ENCODE measurements at regions not wholly inside any gene's neighbourhood (a gene's known extent, or its start where the extent isn't known, plus 50 kb on each side); places are given as distances from the start of the nearest gene placed in this dataset.

GRCh38 chr18:44241020-44241419 is 439.7 kb upstream of the SETBP1 start:
- Histone ChIP-seq H4K91ac (ENCODE audit: low read depth, low read length, poor library complexity) (no peak overlapping the region), H3K4me1 (ENCODE audit: control insufficient read depth in 2 of 2, insufficient read depth in 1 of 2, low read depth in 1 of 2, low read length in 2 of 2) (no peaks in the 10 kb centered on the region)

GRCh38 chr18:44245019-44245418 is 435.7 kb upstream of the SETBP1 start:
- no peak overlapping the region for H3K4me3 ChIP-seq (ENCODE audit: low read length in 2 of 2)
- no peak overlapping the region for H2AK5ac ChIP-seq (ENCODE audit: low read depth, low read length)
- no peak overlapping the region for H3K4me2 ChIP-seq (ENCODE audit: insufficient read depth, low read length, poor library complexity, severe bottlenecking)
- no peak for DNase-seq (ENCODE audit: low spot score)
- no peak overlapping the region for H3K14ac ChIP-seq (ENCODE audit: low read length)
- H3K18ac ChIP-seq (ENCODE audit: low read length), result no peak overlapping the region
- no peak overlapping the region for H3K9ac ChIP-seq (ENCODE audit: low read depth, low read length, poor library complexity)
- no peaks in the 10 kb centered on the region for H3K9me3 ChIP-seq (replicated peaks in 1 of 2; ENCODE audit: control insufficient read depth in 2 of 2, insufficient read depth in 1 of 2, low read depth in 1 of 2, low read length in 2 of 2)
- no peak overlapping the region for H4K8ac ChIP-seq (ENCODE audit: low read depth, low read length)
- H2BK5ac ChIP-seq (ENCODE audit: low read length), result no peak overlapping the region
- H4K91ac ChIP-seq (ENCODE audit: low read depth, low read length, poor library complexity), result no peak overlapping the region
- WGBS, 2 donors (ENCODE audit: extremely low coverage in 2 of 2, insufficient read length in 2 of 2, insufficient replicate concordance in 1 of 2), result no CpG with 5 or more reads among the region's 3 CpGs
- no peak overlapping the region for H3K4ac ChIP-seq (ENCODE audit: low read length)
- peaks cover 0 to 3% of the 10 kb centered on the region in 2 donors for H3K4me1 ChIP-seq (ENCODE audit: control insufficient read depth in 2 of 2, insufficient read depth in 1 of 2, low read depth in 1 of 2, low read length in 2 of 2)
- H3K23ac ChIP-seq (ENCODE audit: low read depth, low read length, poor library complexity), result no peak overlapping the region
- H3K79me1 ChIP-seq (ENCODE audit: low read depth, low read length), result no peaks in the 10 kb centered on the region
- no peak overlapping the region for H2BK12ac ChIP-seq (ENCODE audit: low read length)
- H3K36me3 ChIP-seq (replicated peaks in 1 of 2; ENCODE audit: control insufficient read depth in 2 of 2, insufficient read depth in 2 of 2, low read length in 2 of 2), result no peaks in the 10 kb centered on the region
- no peak overlapping the region for H2BK15ac ChIP-seq (ENCODE audit: low read length)
- H2BK120ac ChIP-seq (ENCODE audit: low read depth, low read length), result no peak overlapping the region
- H3K27ac ChIP-seq (replicated peaks; ENCODE audit: low read length), result no peak overlapping the region
- no peaks in the 10 kb centered on the region for H3K27me3 ChIP-seq (ENCODE audit: control insufficient read depth in 3 of 3, insufficient read depth in 3 of 3, low read depth in 1 of 3, low read length in 3 of 3)
- no peak overlapping the region for H2AFZ ChIP-seq (ENCODE audit: low read length)

More at GRCh38 chr18:44241020-44241419, 439.7 kb upstream of the SETBP1 start:
- no peaks in the 10 kb centered on the region for H3K9me3 ChIP-seq (replicated peaks in 1 of 2; ENCODE audit: control insufficient read depth in 2 of 2, insufficient read depth in 1 of 2, low read depth in 1 of 2, low read length in 2 of 2)
- H3K36me3 ChIP-seq (replicated peaks in 1 of 2; ENCODE audit: control insufficient read depth in 2 of 2, insufficient read depth in 2 of 2, low read length in 2 of 2), result no peaks in the 10 kb centered on the region
- no peak overlapping the region for H3K4me2 ChIP-seq (ENCODE audit: insufficient read depth, low read length, poor library complexity, severe bottlenecking)
- no peak overlapping the region for H3K9ac ChIP-seq (ENCODE audit: low read depth, low read length, poor library complexity)
- no peak overlapping the region for H3K27ac ChIP-seq (replicated peaks; ENCODE audit: low read length)
- H3K4ac ChIP-seq (ENCODE audit: low read length), result no peak overlapping the region
- H3K4me3 ChIP-seq (ENCODE audit: low read length in 2 of 2), result no peak overlapping the region
- H3K27me3 ChIP-seq (ENCODE audit: control insufficient read depth in 3 of 3, insufficient read depth in 3 of 3, low read depth in 1 of 3, low read length in 3 of 3), result no peaks in the 10 kb centered on the region
- no peak overlapping the region for H2BK120ac ChIP-seq (ENCODE audit: low read depth, low read length)
- H4K8ac ChIP-seq (ENCODE audit: low read depth, low read length), result no peak overlapping the region
- H3K14ac ChIP-seq (ENCODE audit: low read length), result no peak overlapping the region
- no peak overlapping the region for H3K18ac ChIP-seq (ENCODE audit: low read length)
- no peak overlapping the region for H3K23ac ChIP-seq (ENCODE audit: low read depth, low read length, poor library complexity)
- peak overlapping the region; percentile 38 for H2AFZ ChIP-seq (ENCODE audit: low read length)
- H3K79me1 ChIP-seq (ENCODE audit: low read depth, low read length), result no peaks in the 10 kb centered on the region
- no peak overlapping the region for H2BK5ac ChIP-seq (ENCODE audit: low read length)
- H2BK12ac ChIP-seq (ENCODE audit: low read length), result no peak overlapping the region
- no peak overlapping the region for H2BK15ac ChIP-seq (ENCODE audit: low read length)
- WGBS, 2 donors (ENCODE audit: extremely low coverage in 2 of 2, insufficient read length in 2 of 2, insufficient replicate concordance in 1 of 2), result no CpG with 5 or more reads among the region's 5 CpGs
- H2AK5ac ChIP-seq (ENCODE audit: low read depth, low read length), result no peak overlapping the region
- DNase-seq (ENCODE audit: low spot score), result no peak

GRCh38 chr18:44246001-44246400 is 434.7 kb upstream of the SETBP1 start:
- Histone ChIP-seq H2AFZ (ENCODE audit: low read length) (no peak overlapping the region), H3K36me3 (replicated peaks in 1 of 2; ENCODE audit: control insufficient read depth in 2 of 2, insufficient read depth in 2 of 2, low read length in 2 of 2) (no peaks in the 10 kb centered on the region)
- DNase-seq (ENCODE audit: low spot score), result no peak

DNA sequence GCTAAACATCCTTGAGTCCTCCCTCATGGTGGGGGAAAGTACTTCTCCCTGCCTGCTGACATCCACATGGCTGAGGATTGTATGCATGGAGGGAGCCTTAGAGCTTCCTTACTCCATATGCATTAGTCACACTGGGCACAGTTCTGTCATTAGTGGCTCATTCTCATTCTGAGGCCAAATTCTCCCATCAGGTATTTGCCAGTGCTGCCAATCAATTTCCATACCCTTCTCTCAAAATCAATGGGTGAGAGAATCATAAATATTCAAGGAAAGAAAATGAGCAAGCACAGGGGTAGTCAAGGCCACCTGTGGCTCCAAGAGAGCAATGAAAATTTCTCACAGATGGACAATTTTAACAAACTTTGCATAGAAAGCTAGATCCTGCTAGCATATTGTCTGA is 422.6 kb upstream of the SETBP1 start:
- Histone ChIP-seq H3K23ac (ENCODE audit: low read depth, low read length, poor library complexity) (no peak overlapping the region), H3K4me1 (ENCODE audit: control insufficient read depth in 2 of 2, insufficient read depth in 1 of 2, low read depth in 1 of 2, low read length in 2 of 2) (no peaks in the 10 kb centered on the region), H2AK5ac (ENCODE audit: low read depth, low read length) (no peak overlapping the region), H3K9ac (ENCODE audit: low read depth, low read length, poor library complexity) (peak overlapping the region; percentile 18), H3K4ac (ENCODE audit: low read length) (no peak overlapping the region), H3K27ac (replicated peaks; ENCODE audit: low read length) (no peak overlapping the region), H4K91ac (ENCODE audit: low read depth, low read length, poor library complexity) (no peak overlapping the region), H3K9me3 (replicated peaks in 1 of 2; ENCODE audit: control insufficient read depth in 2 of 2, insufficient read depth in 1 of 2, low read depth in 1 of 2, low read length in 2 of 2) (no peaks in the 10 kb centered on the region), H2BK12ac (ENCODE audit: low read length) (no peak overlapping the region), H3K79me1 (ENCODE audit: low read depth, low read length) (no peaks in the 10 kb centered on the region), H2BK15ac (ENCODE audit: low read length) (no peak overlapping the region), H3K4me2 (ENCODE audit: insufficient read depth, low read length, poor library complexity, severe bottlenecking) (no peak overlapping the region), H2BK120ac (ENCODE audit: low read depth, low read length) (no peak overlapping the region), H3K27me3 (ENCODE audit: control insufficient read depth in 3 of 3, insufficient read depth in 3 of 3, low read depth in 1 of 3, low read length in 3 of 3) (no peaks in the 10 kb centered on the region), H3K4me3 (ENCODE audit: low read length in 2 of 2) (no peak overlapping the region), H3K36me3 (replicated peaks in 1 of 2; ENCODE audit: control insufficient read depth in 2 of 2, insufficient read depth in 2 of 2, low read length in 2 of 2) (no peaks in the 10 kb centered on the region), H3K14ac (ENCODE audit: low read length) (no peak overlapping the region), H2BK5ac (ENCODE audit: low read length) (no peak overlapping the region), H2AFZ (ENCODE audit: low read length) (no peak overlapping the region), H4K8ac (ENCODE audit: low read depth, low read length) (no peak overlapping the region), H3K18ac (ENCODE audit: low read length) (no peak overlapping the region)
- DNase-seq (ENCODE audit: low spot score), result no peak

More at GRCh38 chr18:44246001-44246400, 434.7 kb upstream of the SETBP1 start:
- H3K27me3 ChIP-seq (ENCODE audit: control insufficient read depth in 3 of 3, insufficient read depth in 3 of 3, low read depth in 1 of 3, low read length in 3 of 3), result no peaks in the 10 kb centered on the region
- no CpG with 5 or more reads among the region's 2 CpGs for WGBS, 2 donors (ENCODE audit: extremely low coverage in 2 of 2, insufficient read length in 2 of 2, insufficient replicate concordance in 1 of 2)
- no peak overlapping the region for H2AK5ac ChIP-seq (ENCODE audit: low read depth, low read length)
- no peak overlapping the region for H4K8ac ChIP-seq (ENCODE audit: low read depth, low read length)
- H3K27ac ChIP-seq (replicated peaks; ENCODE audit: low read length), result no peak overlapping the region
- H2BK5ac ChIP-seq (ENCODE audit: low read length), result no peak overlapping the region
- no peak overlapping the region for H3K14ac ChIP-seq (ENCODE audit: low read length)
- no peak overlapping the region for H3K4me3 ChIP-seq (ENCODE audit: low read length in 2 of 2)
- peaks cover 0 to 3% of the 10 kb centered on the region in 2 donors for H3K4me1 ChIP-seq (ENCODE audit: control insufficient read depth in 2 of 2, insufficient read depth in 1 of 2, low read depth in 1 of 2, low read length in 2 of 2)
- no peaks in the 10 kb centered on the region for H3K9me3 ChIP-seq (replicated peaks in 1 of 2; ENCODE audit: control insufficient read depth in 2 of 2, insufficient read depth in 1 of 2, low read depth in 1 of 2, low read length in 2 of 2)
- no peak overlapping the region for H3K4me2 ChIP-seq (ENCODE audit: insufficient read depth, low read length, poor library complexity, severe bottlenecking)
- no peak overlapping the region for H2BK12ac ChIP-seq (ENCODE audit: low read length)
- no peak overlapping the region for H3K4ac ChIP-seq (ENCODE audit: low read length)
- H2BK15ac ChIP-seq (ENCODE audit: low read length), result no peak overlapping the region
- H3K79me1 ChIP-seq (ENCODE audit: low read depth, low read length), result no peaks in the 10 kb centered on the region
- H3K23ac ChIP-seq (ENCODE audit: low read depth, low read length, poor library complexity), result no peak overlapping the region
- H3K9ac ChIP-seq (ENCODE audit: low read depth, low read length, poor library complexity), result no peak overlapping the region
- no peak overlapping the region for H3K18ac ChIP-seq (ENCODE audit: low read length)
- H2BK120ac ChIP-seq (ENCODE audit: low read depth, low read length), result no peak overlapping the region
- no peak overlapping the region for H4K91ac ChIP-seq (ENCODE audit: low read depth, low read length, poor library complexity)
